Upper lobe of left lung (tissue), 6 donors: ENCODE measurements at regions not wholly inside any gene's neighbourhood (a gene's known extent, or its start where the extent isn't known, plus 50 kb on each side); places are given as distances from the start of the nearest gene placed in this dataset.

ENCODE experiments used
- ATAC-seq, 2 donors: fragments of 200-7000 bp; cut with Tn5 transposase; one replicate each; pipeline ENCODE4 v1.9.1; 2022; ENCODE audit warnings: mild to moderate bottlenecking in 2 of 2, moderate library complexity in 2 of 2; ENCODE audit not compliant: low FRiP score in 2 of 2
- DNase-seq, 2 donors: peaks; one replicate each; pipeline ENCODE4 v3.0.0-alpha.2; 2019 to 2020
- H3K27ac ChIP-seq, 4 donors: fragments of 200-600 bp; sonication (generic); one replicate each; pipeline ENCODE4 v1.5.1; 2016 to 2019
- H3K27me3 ChIP-seq, 4 donors: fragments of 200-600 bp; sonication (generic); one replicate each; pipeline ENCODE4 v1.5.1; 2017 to 2019
- H3K36me3 ChIP-seq, 4 donors: fragments of 200-600 bp; sonication (generic); one replicate each; pipeline ENCODE4 v1.5.1; 2016 to 2019
- H3K4me1 ChIP-seq, 4 donors: fragments of 200-600 bp; sonication (generic); one replicate each; pipeline ENCODE4 v1.5.1; 2018 to 2019
- H3K4me3 ChIP-seq, 4 donors: fragments of 200-600 bp; sonication (generic); one replicate each; pipeline ENCODE4 v1.5.1; 2017 to 2019; ENCODE audit warnings: mild to moderate bottlenecking in 2 of 4, moderate library complexity in 1 of 4
- H3K9me3 ChIP-seq, 4 donors: fragments of 200-600 bp; sonication (generic); one replicate each; pipeline ENCODE4 v1.5.1; 2018 to 2019
- CTCF ChIP-seq, 6 experiments: fragments of 450-650 bp in 4 of 6; fragments of 200-600 bp in 2 of 6; sonication (generic) in 2 of 6; IDR thresholded peaks; one replicate each; pipeline ENCODE4 v1.5.1; 2016 to 2019; ENCODE audit warnings: antibody characterized with exemption in 6 of 6
- EP300 ChIP-seq, 4 donors: sonication (generic); formaldehyde crosslinking; IDR thresholded peaks; one replicate each; pipeline ENCODE4 v1.5.1; 2017; ENCODE audit warnings: antibody characterized with exemption in 4 of 4, control low read depth in 2 of 4
- POLR2A ChIP-seq, 4 donors: fragments of 450-650 bp; IDR thresholded peaks; one replicate each; pipeline ENCODE4 v1.5.1; 2016 to 2017; ENCODE audit warnings: antibody characterized with exemption in 4 of 4, mild to moderate bottlenecking in 2 of 4
- POLR2AphosphoS5 ChIP-seq, 2 donors: sonication (generic); formaldehyde crosslinking; IDR thresholded peaks; one replicate each; pipeline ENCODE4 v1.5.1; 2017; ENCODE audit warnings: antibody characterized with exemption in 2 of 2
- WGBS, 2 donors: methylation state at CpG; one replicate each; pipeline ENCODE4 v1.1.5; 2017 to 2018; 5-methylcytosine and 5-hydroxymethylcytosine counted together
- donor health status: DM: no; HTN: no; CAD: no; lungs with moderate emphysema.
- donor health status: DM: no; HTN: yes; CAD: no; lungs with severe emphysema.

DNA sequence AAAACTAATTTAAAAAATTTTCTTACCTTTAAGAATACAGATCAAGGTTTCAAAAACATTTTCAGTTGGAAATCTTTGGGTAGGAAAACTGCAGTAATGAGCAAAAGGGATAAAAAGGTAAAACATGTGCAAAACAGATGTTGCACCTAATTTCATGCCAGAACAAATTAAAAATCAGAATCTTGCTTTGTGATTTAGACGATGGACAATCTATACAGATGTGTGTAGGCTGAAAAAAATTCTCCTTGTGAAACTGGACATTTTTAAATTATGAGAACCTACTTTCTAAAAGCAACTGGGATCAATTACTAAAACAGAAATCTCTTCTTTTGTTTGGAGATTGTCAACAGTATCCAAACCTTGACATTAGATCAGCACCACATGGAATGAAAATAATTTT is 183.2 kb upstream of the ITGA4 start:
- H3K27ac ChIP-seq = no peak overlapping the region
- 83 to 85% methylated on average over 1 of the region's 1 CpG for WGBS, 2 donors

DNA sequence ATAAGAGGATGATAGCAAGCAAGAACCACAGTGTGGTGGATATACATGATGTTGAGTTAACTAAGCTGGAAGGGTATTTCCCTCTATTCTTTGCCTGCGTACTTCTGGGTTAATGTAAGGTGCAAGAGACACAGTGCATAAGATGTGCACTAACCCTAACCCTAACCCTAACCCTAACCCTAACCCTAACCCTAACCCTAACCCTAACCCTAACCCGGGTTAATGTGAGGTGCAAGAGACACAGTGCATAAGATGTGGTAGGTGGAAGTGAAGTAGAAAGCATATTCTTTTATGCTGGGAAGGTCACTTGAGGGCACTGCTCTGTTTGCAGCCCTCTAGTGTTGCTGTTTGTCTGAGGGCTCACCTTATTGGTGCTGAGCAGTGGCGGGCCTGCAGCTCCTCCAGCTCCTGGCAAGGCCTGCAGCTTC is 181.5 kb upstream of the ITGA4 start:
- WGBS, 2 donors = 79 to 81% methylated on average over 3 of the region's 3 CpGs
- DNase-seq (peak in 1 of 2 donors; percentile 1), ATAC-seq (no peak)
- H3K27ac ChIP-seq = no peak overlapping the region
- no peaks in the 10 kb centered on the region for H3K4me1 ChIP-seq
- no peaks in the 10 kb centered on the region for H3K9me3 ChIP-seq
- no peaks in the 10 kb centered on the region for H3K36me3 ChIP-seq
- no peak overlapping the region for H3K4me3 ChIP-seq
- H3K27me3 ChIP-seq = no peaks in the 10 kb centered on the region
- TF ChIP-seq POLR2A (IDR thresholded peaks at IDR 0.05) (no peak), POLR2AphosphoS5 (IDR thresholded peaks at IDR 0.05) (no peak), CTCF (IDR thresholded peaks at IDR 0.05) (no peak), EP300 (IDR thresholded peaks at IDR 0.05) (no peak)

More for the DNA sequence above, 183.2 kb upstream of the ITGA4 start:
- ATAC-seq (no peak), DNase-seq (no peak)
- H3K36me3 ChIP-seq = no peaks in the 10 kb centered on the region
- no peaks in the 10 kb centered on the region for H3K9me3 ChIP-seq
- no peak for TF ChIP-seq POLR2AphosphoS5 (IDR thresholded peaks at IDR 0.05)
- TF ChIP-seq CTCF (IDR thresholded peaks at IDR 0.05) = no peak
- no peak for TF ChIP-seq EP300 (IDR thresholded peaks at IDR 0.05)
- no peak for TF ChIP-seq POLR2A (IDR thresholded peaks at IDR 0.05)
- H3K4me1 ChIP-seq = no peaks in the 10 kb centered on the region
- no peak overlapping the region for H3K4me3 ChIP-seq
- H3K27me3 ChIP-seq = no peaks in the 10 kb centered on the region

GRCh38 chr2:181281206-181281832 is 175.9 kb upstream of the ITGA4 start:
- Histone ChIP-seq H3K36me3 (no peaks in the 10 kb centered on the region), H3K27ac (no peak overlapping the region), H3K27me3 (no peaks in the 10 kb centered on the region), H3K4me1 (no peaks in the 10 kb centered on the region), H3K4me3 (no peak overlapping the region), H3K9me3 (no peaks in the 10 kb centered on the region)
- WGBS, 2 donors = 64 to 69% methylated on average over 2 of the region's 2 CpGs
- TF ChIP-seq POLR2AphosphoS5 (IDR thresholded peaks at IDR 0.05) = no peak
- TF ChIP-seq CTCF (IDR thresholded peaks at IDR 0.05) = no peak
- TF ChIP-seq POLR2A (IDR thresholded peaks at IDR 0.05) = no peak
- TF ChIP-seq EP300 (IDR thresholded peaks at IDR 0.05) = no peak
- ATAC-seq (no peak), DNase-seq (no peak)

GRCh38 chr2:181285116-181285515 is 172.1 kb upstream of the ITGA4 start:
- Histone ChIP-seq H3K27me3 (no peaks in the 10 kb centered on the region), H3K4me3 (no peak overlapping the region), H3K27ac (no peak overlapping the region), H3K9me3 (no peaks in the 10 kb centered on the region), H3K36me3 (no peaks in the 10 kb centered on the region), H3K4me1 (no peaks in the 10 kb centered on the region)
- no peak for ATAC-seq
- DNase-seq = no peak
- TF ChIP-seq EP300 (IDR thresholded peaks at IDR 0.05) (no peak), CTCF (IDR thresholded peaks at IDR 0.05) (no peak), POLR2A (IDR thresholded peaks at IDR 0.05) (no peak), POLR2AphosphoS5 (IDR thresholded peaks at IDR 0.05) (no peak)
- 76 to 94% methylated on average over 3 of the region's 3 CpGs for WGBS, 2 donors

- H3K27me3 ChIP-seq = no peaks in the 10 kb centered on the region
- no peaks in the 10 kb centered on the region for H3K4me1 ChIP-seq
- no peak overlapping the region for H3K4me3 ChIP-seq
- H3K27ac ChIP-seq = no peak overlapping the region
- H3K9me3 ChIP-seq = no peaks in the 10 kb centered on the region
- 97% methylated on average over 3 of the region's 3 CpGs for WGBS, 2 donors
- no peaks in the 10 kb centered on the region for H3K36me3 ChIP-seq
- TF ChIP-seq POLR2AphosphoS5 (IDR thresholded peaks at IDR 0.05) (no peak), CTCF (IDR thresholded peaks at IDR 0.05) (no peak), POLR2A (IDR thresholded peaks at IDR 0.05) (no peak), EP300 (IDR thresholded peaks at IDR 0.05) (no peak)
- ATAC-seq (no peak), DNase-seq (no peak)
Measured at GRCh38 chr2:181289698-181290097, 167.5 kb upstream of the ITGA4 start.
